Endodermal cell (in vitro differentiated cells): ENCODE measurements at regions not wholly inside any gene's neighbourhood (a gene's known extent, or its start where the extent isn't known, plus 50 kb on each side); places are given as distances from the start of the nearest gene placed in this dataset.

Source experiments
- DNase-seq: peaks from one replicate; pipeline ENCODE4 v3.0.0-alpha.2; 2017
- H3K27ac ChIP-seq: 2 replicates; pipeline ENCODE4 v1.5.1; 2013; ENCODE audit warnings: mild to moderate bottlenecking, low read depth, low read length, moderate library complexity
- H3K27me3 ChIP-seq: 2 replicates; pipeline ENCODE4 v1.6.1; 2013; ENCODE audit warnings: mild to moderate bottlenecking, low read length, moderate library complexity; ENCODE audit not compliant: insufficient read depth, control insufficient read depth, poor library complexity, severe bottlenecking
- H3K36me3 ChIP-seq: 2 replicates; pipeline ENCODE4 v1.7.0; 2013; ENCODE audit warnings: mild to moderate bottlenecking, low read length, moderate library complexity; ENCODE audit not compliant: control insufficient read depth, insufficient read depth
- H3K4me1 ChIP-seq: one replicate; pipeline ENCODE4 v1.7.0; 2013; ENCODE audit warnings: low read length; ENCODE audit not compliant: control insufficient read depth, insufficient read depth
- H3K4me3 ChIP-seq: 2 replicates; pipeline ENCODE4 v1.5.1; 2013; ENCODE audit warnings: mild to moderate bottlenecking, low read length, moderate library complexity
- H3K9ac ChIP-seq: 2 replicates; pipeline ENCODE4 v1.6.1; 2013; ENCODE audit warnings: mild to moderate bottlenecking, low read length, moderate library complexity; ENCODE audit not compliant: poor library complexity, severe bottlenecking; ENCODE audit errors: extremely low read depth
- H3K9me3 ChIP-seq: 2 replicates; pipeline ENCODE4 v1.6.1; 2013; ENCODE audit warnings: mild to moderate bottlenecking, low read length, moderate library complexity; ENCODE audit not compliant: control insufficient read depth
- H3K27ac Mint-ChIP-seq: 2 replicates; pipeline ENCODE4 v1.8.0; 2020; ENCODE audit warnings: mixed read lengths
- H3K27me3 Mint-ChIP-seq: 2 replicates; pipeline ENCODE4 v1.8.0; 2021; ENCODE audit warnings: mild to moderate bottlenecking, mixed read lengths; ENCODE audit not compliant: insufficient read depth
- H3K36me3 Mint-ChIP-seq: 2 replicates; pipeline ENCODE4 v1.8.0; 2020; ENCODE audit warnings: low read depth, mixed read lengths
- H3K4me1 Mint-ChIP-seq: 2 replicates; pipeline ENCODE4 v1.8.0; 2020; ENCODE audit warnings: mixed read lengths
- H3K4me3 Mint-ChIP-seq: 2 replicates; pipeline ENCODE4 v1.8.0; 2020; ENCODE audit warnings: mild to moderate bottlenecking, moderate library complexity, mixed read lengths
- H3K9me3 Mint-ChIP-seq: 2 replicates; pipeline ENCODE4 v1.8.0; 2020; ENCODE audit warnings: mild to moderate bottlenecking, mixed read lengths
- WGBS, 2 experiments: methylation state at CpG; one replicate each; pipeline versions ENCODE4 v1.1.5 to v1.1.7; 2013; ENCODE audit warnings: missing lambda C conversion rate in 2 of 2, mixed read lengths in 1 of 2; ENCODE audit not compliant: insufficient coverage in 1 of 2, insufficient read length in 1 of 2; 5-methylcytosine and 5-hydroxymethylcytosine counted together
- TF ChIP-seq, protein P1 (sequence below): fragments of 200-600 bp; sonication (generic); conservative IDR thresholded peaks from 2 replicates; pipeline ENCODE4 v1.5.0; 2021; ENCODE audit warnings: antibody characterized with exemption, mild to moderate bottlenecking

DNA sequence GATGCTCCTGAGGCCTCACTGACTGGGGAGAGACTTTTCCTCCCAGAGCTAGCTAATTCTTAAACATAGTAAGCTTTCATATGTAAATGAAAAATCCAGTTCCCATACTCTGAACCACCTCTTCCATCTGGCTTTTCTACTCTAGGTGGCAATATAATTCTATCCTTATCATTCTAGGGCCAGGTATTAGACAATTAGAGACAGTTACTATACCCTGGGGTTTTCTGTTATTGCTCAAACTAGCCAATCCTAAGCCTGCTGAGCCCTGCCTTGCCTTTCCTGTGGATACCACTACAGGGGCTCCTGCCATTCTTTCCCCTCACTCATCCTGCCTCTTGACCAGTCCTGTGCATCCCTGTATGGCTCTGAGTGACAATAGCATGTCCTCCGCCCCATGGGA is 552.0 kb downstream of the STIM2 start:
- no peak overlapping the region for H3K27ac Mint-ChIP-seq
- no peaks in the 10 kb centered on the region for H3K4me1 Mint-ChIP-seq
- Histone ChIP-seq H3K9me3 (peaks cover 22% of the 10 kb centered on the region), H3K27me3 (no peaks in the 10 kb centered on the region), H3K9ac (no peak overlapping the region), H3K4me3 (no peak overlapping the region), H3K4me1 (no peaks in the 10 kb centered on the region), H3K36me3 (no peaks in the 10 kb centered on the region), H3K27ac (no peak overlapping the region)
- no peaks in the 10 kb centered on the region for H3K27me3 Mint-ChIP-seq
- DNase-seq = no peak
- no peak overlapping the region for H3K4me3 Mint-ChIP-seq
- H3K9me3 Mint-ChIP-seq = peaks cover 20% of the 10 kb centered on the region
- no peaks in the 10 kb centered on the region for H3K36me3 Mint-ChIP-seq
- 100% methylated on average over 1 of the region's 1 CpG; no CpG with 5 or more reads in 1 of the 2 experiments for WGBS, 2 experiments
- TF ChIP-seq, protein P1, sequence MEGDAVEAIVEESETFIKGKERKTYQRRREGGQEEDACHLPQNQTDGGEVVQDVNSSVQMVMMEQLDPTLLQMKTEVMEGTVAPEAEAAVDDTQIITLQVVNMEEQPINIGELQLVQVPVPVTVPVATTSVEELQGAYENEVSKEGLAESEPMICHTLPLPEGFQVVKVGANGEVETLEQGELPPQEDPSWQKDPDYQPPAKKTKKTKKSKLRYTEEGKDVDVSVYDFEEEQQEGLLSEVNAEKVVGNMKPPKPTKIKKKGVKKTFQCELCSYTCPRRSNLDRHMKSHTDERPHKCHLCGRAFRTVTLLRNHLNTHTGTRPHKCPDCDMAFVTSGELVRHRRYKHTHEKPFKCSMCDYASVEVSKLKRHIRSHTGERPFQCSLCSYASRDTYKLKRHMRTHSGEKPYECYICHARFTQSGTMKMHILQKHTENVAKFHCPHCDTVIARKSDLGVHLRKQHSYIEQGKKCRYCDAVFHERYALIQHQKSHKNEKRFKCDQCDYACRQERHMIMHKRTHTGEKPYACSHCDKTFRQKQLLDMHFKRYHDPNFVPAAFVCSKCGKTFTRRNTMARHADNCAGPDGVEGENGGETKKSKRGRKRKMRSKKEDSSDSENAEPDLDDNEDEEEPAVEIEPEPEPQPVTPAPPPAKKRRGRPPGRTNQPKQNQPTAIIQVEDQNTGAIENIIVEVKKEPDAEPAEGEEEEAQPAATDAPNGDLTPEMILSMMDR = no peak

DNA sequence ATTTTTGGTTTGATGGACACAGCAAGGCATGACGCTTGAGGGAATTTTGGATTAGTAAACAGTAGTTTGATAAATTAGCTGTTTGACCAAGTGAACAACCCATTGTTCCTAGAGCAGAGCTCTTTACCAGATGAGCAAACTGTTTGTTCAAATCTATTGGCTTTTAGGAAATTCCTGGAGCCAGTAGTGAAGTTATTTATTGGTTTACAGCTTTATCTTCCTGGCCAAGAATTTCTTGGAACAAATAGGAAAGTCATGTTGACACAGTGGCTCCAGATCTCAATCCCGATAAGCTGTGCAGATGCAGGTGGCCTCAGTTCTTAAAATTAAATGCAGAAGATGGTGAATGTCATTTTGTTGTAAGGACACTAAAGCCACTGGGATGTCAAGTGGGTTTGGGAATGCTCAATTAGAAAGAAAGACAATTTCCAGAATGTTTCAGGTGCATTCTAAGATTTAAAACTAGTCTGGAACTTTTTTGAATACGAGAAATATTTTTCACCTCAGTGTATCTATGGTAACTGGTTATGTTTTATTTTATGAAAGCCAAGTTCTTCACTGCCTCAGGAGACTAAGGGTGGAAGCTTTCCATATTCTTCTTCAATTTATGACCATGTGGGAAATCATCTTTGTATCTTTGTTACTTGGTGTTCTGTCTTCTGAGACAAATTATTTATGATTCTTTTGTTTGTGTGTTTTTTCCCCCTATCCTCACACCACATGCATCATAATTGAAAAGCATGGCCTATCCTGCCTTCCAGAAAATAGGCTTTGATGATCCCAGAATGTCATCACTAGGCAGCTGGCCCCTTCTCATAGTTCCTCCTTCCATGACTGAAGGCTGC is 554.5 kb downstream of the STIM2 start:
- TF ChIP-seq, protein P1 = no peak
- Mint-ChIP-seq H3K27me3 (no peaks in the 10 kb centered on the region), H3K36me3 (no peaks in the 10 kb centered on the region), H3K4me1 (no peaks in the 10 kb centered on the region), H3K4me3 (no peak overlapping the region), H3K9me3 (peaks cover 27% of the 10 kb centered on the region), H3K27ac (no peak overlapping the region)
- H3K4me1 ChIP-seq = no peaks in the 10 kb centered on the region
- peaks cover 29% of the 10 kb centered on the region for H3K9me3 ChIP-seq
- no peak overlapping the region for H3K9ac ChIP-seq
- DNase-seq = no peak
- no peak overlapping the region for H3K27ac ChIP-seq
- peak overlapping the region; percentile 10 for H3K4me3 ChIP-seq
- no peaks in the 10 kb centered on the region for H3K36me3 ChIP-seq
- WGBS, 2 experiments = 83 to 88% methylated on average over 2 to 3 of the region's 3 CpGs
- no peaks in the 10 kb centered on the region for H3K27me3 ChIP-seq

DNA sequence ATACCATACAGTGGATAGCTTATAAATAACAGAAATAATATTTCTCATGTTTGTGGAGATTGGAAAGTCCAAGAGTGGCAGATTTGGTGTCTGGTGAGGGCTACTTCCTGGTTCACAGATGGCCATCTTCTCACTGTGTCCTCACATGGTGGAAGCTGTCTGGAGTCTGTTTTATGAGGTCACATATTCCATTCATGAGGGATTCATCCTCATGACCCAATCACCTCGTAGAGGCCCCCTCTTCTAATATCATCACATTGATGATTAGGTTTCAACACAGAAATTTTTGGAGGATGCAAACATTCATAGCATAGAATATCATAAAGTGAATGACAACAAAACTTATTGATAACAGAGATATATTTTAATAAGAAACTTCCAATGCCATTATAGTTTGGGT is 568.0 kb downstream of the STIM2 start:
- Histone ChIP-seq H3K27ac (no peak overlapping the region), H3K27me3 (no peaks in the 10 kb centered on the region), H3K9ac (no peak overlapping the region), H3K4me1 (no peaks in the 10 kb centered on the region), H3K36me3 (no peaks in the 10 kb centered on the region), H3K4me3 (no peak overlapping the region), H3K9me3 (no peaks in the 10 kb centered on the region)
- no peak for DNase-seq
- Mint-ChIP-seq H3K27ac (no peak overlapping the region), H3K4me3 (no peak overlapping the region), H3K36me3 (no peaks in the 10 kb centered on the region), H3K4me1 (no peaks in the 10 kb centered on the region), H3K27me3 (no peaks in the 10 kb centered on the region), H3K9me3 (no peaks in the 10 kb centered on the region)
- WGBS, 2 experiments = 92% methylated on average over 1 of the region's 1 CpG; no CpG with 5 or more reads in 1 of the 2 experiments
- TF ChIP-seq, protein P1 = no peak
